ENCODE measurements at regions not wholly inside any gene's neighbourhood (a gene's known extent, or its start where the extent isn't known, plus 50 kb on each side); places are given as distances from the start of the nearest gene placed in this dataset.
"Not testable (repeated sequence)": the region's sequence is repeated elsewhere in the genome, so short reads cannot be mapped to it uniquely, and the experiment has no call there.

DNA sequence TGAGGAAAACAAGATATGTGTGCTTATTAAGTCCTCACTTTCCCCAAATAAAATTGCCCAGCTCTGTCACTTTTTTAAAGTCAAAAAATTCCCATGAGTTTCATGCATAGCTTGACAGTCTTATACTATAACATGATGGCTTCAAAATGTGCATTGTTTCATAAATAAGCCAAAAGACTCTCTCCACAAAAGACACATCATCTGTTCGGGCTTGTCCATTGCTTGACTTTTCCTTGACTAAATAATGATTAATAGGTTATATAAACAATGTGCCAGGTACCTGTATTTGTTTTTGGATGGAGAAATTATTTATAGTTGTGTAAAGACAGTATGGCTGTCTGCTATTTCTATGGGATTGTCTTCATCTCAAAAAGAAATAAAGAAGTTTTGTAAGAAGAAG, 329.2 kb upstream of the KLF3 start:
- Histone ChIP-seq H3F3A (ENCODE audit: insufficient read depth) (no peaks in the 10 kb centered on the region), H3K27ac (ENCODE audit: low read depth, low read length) (no peak overlapping the region), H3K27me3 (ENCODE audit: low read length) (no peaks in the 10 kb centered on the region), H2AFZ (ENCODE audit: low read depth, low read length, severe bottlenecking) (no peak overlapping the region), H3K36me3 (ENCODE audit: low read length) (no peaks in the 10 kb centered on the region), H3K9me3 (ENCODE audit: insufficient read depth, low read length) (no peaks in the 10 kb centered on the region; the same call in 1 of the 2 replicates), H3K79me2 (ENCODE audit: insufficient read depth, low read length) (no peaks in the 10 kb centered on the region), H4K20me1 (ENCODE audit: low read depth, low read length) (no peaks in the 10 kb centered on the region), H3K4me2 (ENCODE audit: low read depth, low read length, poor library complexity, severe bottlenecking) (no peak overlapping the region), H3K9ac (ENCODE audit: low read length) (no peak overlapping the region), H3K4me3 (ENCODE audit: insufficient read depth, low read length, poor library complexity, severe bottlenecking) (no peak overlapping the region), H3K9me2 (replicated peaks; ENCODE audit: insufficient read depth, low read length) (no peaks in the 10 kb centered on the region)
- TF ChIP-seq, protein P1, sequence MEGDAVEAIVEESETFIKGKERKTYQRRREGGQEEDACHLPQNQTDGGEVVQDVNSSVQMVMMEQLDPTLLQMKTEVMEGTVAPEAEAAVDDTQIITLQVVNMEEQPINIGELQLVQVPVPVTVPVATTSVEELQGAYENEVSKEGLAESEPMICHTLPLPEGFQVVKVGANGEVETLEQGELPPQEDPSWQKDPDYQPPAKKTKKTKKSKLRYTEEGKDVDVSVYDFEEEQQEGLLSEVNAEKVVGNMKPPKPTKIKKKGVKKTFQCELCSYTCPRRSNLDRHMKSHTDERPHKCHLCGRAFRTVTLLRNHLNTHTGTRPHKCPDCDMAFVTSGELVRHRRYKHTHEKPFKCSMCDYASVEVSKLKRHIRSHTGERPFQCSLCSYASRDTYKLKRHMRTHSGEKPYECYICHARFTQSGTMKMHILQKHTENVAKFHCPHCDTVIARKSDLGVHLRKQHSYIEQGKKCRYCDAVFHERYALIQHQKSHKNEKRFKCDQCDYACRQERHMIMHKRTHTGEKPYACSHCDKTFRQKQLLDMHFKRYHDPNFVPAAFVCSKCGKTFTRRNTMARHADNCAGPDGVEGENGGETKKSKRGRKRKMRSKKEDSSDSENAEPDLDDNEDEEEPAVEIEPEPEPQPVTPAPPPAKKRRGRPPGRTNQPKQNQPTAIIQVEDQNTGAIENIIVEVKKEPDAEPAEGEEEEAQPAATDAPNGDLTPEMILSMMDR (IDR thresholded peaks at IDR 0.05; ENCODE audit: insufficient read depth, low read length, poor library complexity, severe bottlenecking): no peak
- no peak for TF ChIP-seq EZH2phosphoT487 (conservative IDR thresholded peaks at IDR 0.05; ENCODE audit: low read length)

DNA sequence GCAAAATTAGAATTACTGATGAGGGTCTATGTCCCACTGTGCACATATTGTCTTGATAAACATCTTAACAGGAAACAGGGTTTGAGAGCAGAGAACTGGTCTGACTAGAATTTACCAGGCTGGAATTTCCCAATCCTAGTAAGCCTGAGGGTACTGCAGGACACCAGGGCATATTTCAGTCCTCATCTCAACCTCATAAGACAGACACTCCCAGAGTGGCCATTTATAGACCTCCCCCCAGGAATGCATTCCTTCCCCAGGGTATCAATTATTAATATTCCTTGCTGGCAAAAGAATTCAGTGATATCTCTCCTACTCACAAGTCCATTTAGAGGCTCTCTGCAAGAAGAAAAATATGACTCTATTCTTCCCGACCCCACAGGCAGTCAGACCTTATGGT, 325.1 kb upstream of the KLF3 start:
- not testable (repeated sequence) for H3K9me3 ChIP-seq (ENCODE audit: insufficient read depth, low read length); H3K27me3 ChIP-seq (ENCODE audit: low read length); H3F3A ChIP-seq (ENCODE audit: insufficient read depth); H3K9me2 ChIP-seq (replicated peaks; ENCODE audit: insufficient read depth, low read length); H3K79me2 ChIP-seq (ENCODE audit: insufficient read depth, low read length); H3K36me3 ChIP-seq (ENCODE audit: low read length); H3K4me3 ChIP-seq (ENCODE audit: insufficient read depth, low read length, poor library complexity, severe bottlenecking); H3K27ac ChIP-seq (ENCODE audit: low read depth, low read length); H3K4me2 ChIP-seq (ENCODE audit: low read depth, low read length, poor library complexity, severe bottlenecking); H4K20me1 ChIP-seq (ENCODE audit: low read depth, low read length); H2AFZ ChIP-seq (ENCODE audit: low read depth, low read length, severe bottlenecking); H3K9ac ChIP-seq (ENCODE audit: low read length)

DNA sequence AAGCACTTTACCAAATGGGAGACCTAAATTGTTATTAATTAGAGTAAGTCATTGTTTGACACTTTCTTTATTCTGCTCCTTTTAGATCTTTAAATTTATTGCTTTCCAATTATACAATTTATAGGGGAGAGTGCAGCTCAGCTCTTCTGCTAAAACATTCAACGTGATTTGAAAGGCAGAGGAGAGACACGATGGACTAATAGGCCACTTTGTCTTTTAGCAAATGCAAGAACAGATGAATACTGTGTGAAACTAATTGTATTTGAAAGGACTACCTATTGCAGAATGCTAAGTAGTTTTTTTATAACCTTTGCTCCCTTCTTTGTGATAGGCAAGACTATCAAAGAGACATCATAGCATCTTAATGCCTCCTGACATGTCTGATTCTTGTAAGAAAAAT, 320.4 kb upstream of the KLF3 start:
- H3K79me2 ChIP-seq (ENCODE audit: insufficient read depth, low read length): no peaks in the 10 kb centered on the region
- H3K4me2 ChIP-seq (ENCODE audit: low read depth, low read length, poor library complexity, severe bottlenecking): no peak overlapping the region
- H3K9me2 ChIP-seq (replicated peaks; ENCODE audit: insufficient read depth, low read length): no peaks in the 10 kb centered on the region
- no peaks in the 10 kb centered on the region for H4K20me1 ChIP-seq (ENCODE audit: low read depth, low read length)
- H3K9me3 ChIP-seq (ENCODE audit: insufficient read depth, low read length): no peaks in the 10 kb centered on the region
- H2AFZ ChIP-seq (ENCODE audit: low read depth, low read length, severe bottlenecking): no peak overlapping the region
- TF ChIP-seq, protein P1 (IDR thresholded peaks at IDR 0.05; ENCODE audit: insufficient read depth, low read length, poor library complexity, severe bottlenecking): no peak
- no peak for TF ChIP-seq EZH2phosphoT487 (conservative IDR thresholded peaks at IDR 0.05; ENCODE audit: low read length)
- H3K9ac ChIP-seq (ENCODE audit: low read length): no peak overlapping the region
- no peaks in the 10 kb centered on the region for H3K27me3 ChIP-seq (ENCODE audit: low read length)
- H3F3A ChIP-seq (ENCODE audit: insufficient read depth): no peaks in the 10 kb centered on the region
- no peaks in the 10 kb centered on the region for H3K36me3 ChIP-seq (ENCODE audit: low read length)
- H3K4me3 ChIP-seq (ENCODE audit: insufficient read depth, low read length, poor library complexity, severe bottlenecking): no peak overlapping the region
- H3K27ac ChIP-seq (ENCODE audit: low read depth, low read length): no peak overlapping the region

DNA sequence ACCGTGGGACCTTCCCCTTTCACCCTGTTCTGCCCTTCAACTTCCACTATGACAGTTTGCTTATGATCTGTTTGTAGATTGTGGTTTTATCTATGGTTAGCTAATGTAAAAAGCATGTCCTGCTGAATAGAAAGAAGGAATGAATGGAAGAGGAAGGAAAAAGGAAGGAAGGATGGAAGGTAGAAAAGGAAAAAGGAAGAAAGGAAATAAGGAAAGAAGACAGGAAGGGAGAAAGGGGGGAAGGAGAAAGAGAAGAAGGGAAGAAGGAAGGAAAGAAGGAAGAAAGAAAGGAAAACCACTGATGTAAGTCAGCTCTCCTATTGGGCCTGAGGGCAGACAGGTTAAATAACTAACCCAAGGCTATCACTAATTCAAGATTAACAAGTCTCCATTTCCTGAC, 319.1 kb upstream of the KLF3 start:
- H3K9ac ChIP-seq (ENCODE audit: low read length): no peak overlapping the region
- H3K4me2 ChIP-seq (ENCODE audit: low read depth, low read length, poor library complexity, severe bottlenecking): no peak overlapping the region
- H3K36me3 ChIP-seq (ENCODE audit: low read length): no peaks in the 10 kb centered on the region
- H3K27me3 ChIP-seq (ENCODE audit: low read length): no peaks in the 10 kb centered on the region
- H3F3A ChIP-seq (ENCODE audit: insufficient read depth): no peaks in the 10 kb centered on the region
- no peak overlapping the region for H3K4me3 ChIP-seq (ENCODE audit: insufficient read depth, low read length, poor library complexity, severe bottlenecking)
- H4K20me1 ChIP-seq (ENCODE audit: low read depth, low read length): no peaks in the 10 kb centered on the region
- H3K9me3 ChIP-seq (ENCODE audit: insufficient read depth, low read length): no peaks in the 10 kb centered on the region
- no peaks in the 10 kb centered on the region for H3K9me2 ChIP-seq (replicated peaks; ENCODE audit: insufficient read depth, low read length)
- no peak for TF ChIP-seq EZH2phosphoT487 (conservative IDR thresholded peaks at IDR 0.05; ENCODE audit: low read length)
- TF ChIP-seq, protein P1 (IDR thresholded peaks at IDR 0.05; ENCODE audit: insufficient read depth, low read length, poor library complexity, severe bottlenecking): no peak
- H3K27ac ChIP-seq (ENCODE audit: low read depth, low read length): no peak overlapping the region
- no peak overlapping the region for H2AFZ ChIP-seq (ENCODE audit: low read depth, low read length, severe bottlenecking)
- no peaks in the 10 kb centered on the region for H3K79me2 ChIP-seq (ENCODE audit: insufficient read depth, low read length)

Data from SU-DHL-6 (cell line).